ENCODE measurements at regions not wholly inside any gene's neighbourhood (a gene's known extent, or its start where the extent isn't known, plus 50 kb on each side); places are given as distances from the start of the nearest gene placed in this dataset.

DNA sequence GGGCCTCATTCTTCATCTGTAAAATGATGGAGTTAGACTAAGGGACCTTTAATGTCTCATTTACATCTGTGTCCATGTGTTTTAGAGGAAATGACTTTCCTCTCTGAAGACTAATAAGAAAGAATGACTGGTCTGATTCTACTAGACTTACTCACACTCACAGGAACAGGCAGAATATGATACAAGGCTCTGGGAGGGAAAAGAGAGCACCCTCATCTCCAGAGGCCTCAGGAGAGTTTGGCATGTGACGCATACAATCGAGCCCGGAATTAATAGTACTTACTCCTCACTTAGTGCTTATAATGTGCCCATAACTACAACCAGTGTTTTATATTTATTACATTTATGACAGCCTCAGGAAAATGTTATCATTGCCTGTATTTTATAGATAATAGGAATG is 608.7 kb downstream of the KCTD16 start:
- H3F3A ChIP-seq (replicated peaks; ENCODE audit: low read depth) = no peaks in the 10 kb centered on the region
- Mint-ChIP-seq H3K27me3 (ENCODE audit: insufficient read depth, low read depth, poor library complexity) (no peaks in the 10 kb centered on the region), H3K27ac (no peak overlapping the region), H3K4me3 (no peak overlapping the region), H3K36me3 (ENCODE audit: low read depth) (no peaks in the 10 kb centered on the region), H3K9me3 (no peaks in the 10 kb centered on the region), H3K4me1 (no peaks in the 10 kb centered on the region)
- no peaks in the 10 kb centered on the region for H3K9me2 ChIP-seq (ENCODE audit: insufficient read depth)
- no peaks in the 10 kb centered on the region for H3K36me3 ChIP-seq (ENCODE audit: insufficient read depth)
- H3K4me3 ChIP-seq = no peak overlapping the region
- TF ChIP-seq, protein P1, sequence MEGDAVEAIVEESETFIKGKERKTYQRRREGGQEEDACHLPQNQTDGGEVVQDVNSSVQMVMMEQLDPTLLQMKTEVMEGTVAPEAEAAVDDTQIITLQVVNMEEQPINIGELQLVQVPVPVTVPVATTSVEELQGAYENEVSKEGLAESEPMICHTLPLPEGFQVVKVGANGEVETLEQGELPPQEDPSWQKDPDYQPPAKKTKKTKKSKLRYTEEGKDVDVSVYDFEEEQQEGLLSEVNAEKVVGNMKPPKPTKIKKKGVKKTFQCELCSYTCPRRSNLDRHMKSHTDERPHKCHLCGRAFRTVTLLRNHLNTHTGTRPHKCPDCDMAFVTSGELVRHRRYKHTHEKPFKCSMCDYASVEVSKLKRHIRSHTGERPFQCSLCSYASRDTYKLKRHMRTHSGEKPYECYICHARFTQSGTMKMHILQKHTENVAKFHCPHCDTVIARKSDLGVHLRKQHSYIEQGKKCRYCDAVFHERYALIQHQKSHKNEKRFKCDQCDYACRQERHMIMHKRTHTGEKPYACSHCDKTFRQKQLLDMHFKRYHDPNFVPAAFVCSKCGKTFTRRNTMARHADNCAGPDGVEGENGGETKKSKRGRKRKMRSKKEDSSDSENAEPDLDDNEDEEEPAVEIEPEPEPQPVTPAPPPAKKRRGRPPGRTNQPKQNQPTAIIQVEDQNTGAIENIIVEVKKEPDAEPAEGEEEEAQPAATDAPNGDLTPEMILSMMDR (conservative IDR thresholded peaks at IDR 0.05; ENCODE audit: low read depth in 2 of 2) = no peak
- TF ChIP-seq, protein P2, sequence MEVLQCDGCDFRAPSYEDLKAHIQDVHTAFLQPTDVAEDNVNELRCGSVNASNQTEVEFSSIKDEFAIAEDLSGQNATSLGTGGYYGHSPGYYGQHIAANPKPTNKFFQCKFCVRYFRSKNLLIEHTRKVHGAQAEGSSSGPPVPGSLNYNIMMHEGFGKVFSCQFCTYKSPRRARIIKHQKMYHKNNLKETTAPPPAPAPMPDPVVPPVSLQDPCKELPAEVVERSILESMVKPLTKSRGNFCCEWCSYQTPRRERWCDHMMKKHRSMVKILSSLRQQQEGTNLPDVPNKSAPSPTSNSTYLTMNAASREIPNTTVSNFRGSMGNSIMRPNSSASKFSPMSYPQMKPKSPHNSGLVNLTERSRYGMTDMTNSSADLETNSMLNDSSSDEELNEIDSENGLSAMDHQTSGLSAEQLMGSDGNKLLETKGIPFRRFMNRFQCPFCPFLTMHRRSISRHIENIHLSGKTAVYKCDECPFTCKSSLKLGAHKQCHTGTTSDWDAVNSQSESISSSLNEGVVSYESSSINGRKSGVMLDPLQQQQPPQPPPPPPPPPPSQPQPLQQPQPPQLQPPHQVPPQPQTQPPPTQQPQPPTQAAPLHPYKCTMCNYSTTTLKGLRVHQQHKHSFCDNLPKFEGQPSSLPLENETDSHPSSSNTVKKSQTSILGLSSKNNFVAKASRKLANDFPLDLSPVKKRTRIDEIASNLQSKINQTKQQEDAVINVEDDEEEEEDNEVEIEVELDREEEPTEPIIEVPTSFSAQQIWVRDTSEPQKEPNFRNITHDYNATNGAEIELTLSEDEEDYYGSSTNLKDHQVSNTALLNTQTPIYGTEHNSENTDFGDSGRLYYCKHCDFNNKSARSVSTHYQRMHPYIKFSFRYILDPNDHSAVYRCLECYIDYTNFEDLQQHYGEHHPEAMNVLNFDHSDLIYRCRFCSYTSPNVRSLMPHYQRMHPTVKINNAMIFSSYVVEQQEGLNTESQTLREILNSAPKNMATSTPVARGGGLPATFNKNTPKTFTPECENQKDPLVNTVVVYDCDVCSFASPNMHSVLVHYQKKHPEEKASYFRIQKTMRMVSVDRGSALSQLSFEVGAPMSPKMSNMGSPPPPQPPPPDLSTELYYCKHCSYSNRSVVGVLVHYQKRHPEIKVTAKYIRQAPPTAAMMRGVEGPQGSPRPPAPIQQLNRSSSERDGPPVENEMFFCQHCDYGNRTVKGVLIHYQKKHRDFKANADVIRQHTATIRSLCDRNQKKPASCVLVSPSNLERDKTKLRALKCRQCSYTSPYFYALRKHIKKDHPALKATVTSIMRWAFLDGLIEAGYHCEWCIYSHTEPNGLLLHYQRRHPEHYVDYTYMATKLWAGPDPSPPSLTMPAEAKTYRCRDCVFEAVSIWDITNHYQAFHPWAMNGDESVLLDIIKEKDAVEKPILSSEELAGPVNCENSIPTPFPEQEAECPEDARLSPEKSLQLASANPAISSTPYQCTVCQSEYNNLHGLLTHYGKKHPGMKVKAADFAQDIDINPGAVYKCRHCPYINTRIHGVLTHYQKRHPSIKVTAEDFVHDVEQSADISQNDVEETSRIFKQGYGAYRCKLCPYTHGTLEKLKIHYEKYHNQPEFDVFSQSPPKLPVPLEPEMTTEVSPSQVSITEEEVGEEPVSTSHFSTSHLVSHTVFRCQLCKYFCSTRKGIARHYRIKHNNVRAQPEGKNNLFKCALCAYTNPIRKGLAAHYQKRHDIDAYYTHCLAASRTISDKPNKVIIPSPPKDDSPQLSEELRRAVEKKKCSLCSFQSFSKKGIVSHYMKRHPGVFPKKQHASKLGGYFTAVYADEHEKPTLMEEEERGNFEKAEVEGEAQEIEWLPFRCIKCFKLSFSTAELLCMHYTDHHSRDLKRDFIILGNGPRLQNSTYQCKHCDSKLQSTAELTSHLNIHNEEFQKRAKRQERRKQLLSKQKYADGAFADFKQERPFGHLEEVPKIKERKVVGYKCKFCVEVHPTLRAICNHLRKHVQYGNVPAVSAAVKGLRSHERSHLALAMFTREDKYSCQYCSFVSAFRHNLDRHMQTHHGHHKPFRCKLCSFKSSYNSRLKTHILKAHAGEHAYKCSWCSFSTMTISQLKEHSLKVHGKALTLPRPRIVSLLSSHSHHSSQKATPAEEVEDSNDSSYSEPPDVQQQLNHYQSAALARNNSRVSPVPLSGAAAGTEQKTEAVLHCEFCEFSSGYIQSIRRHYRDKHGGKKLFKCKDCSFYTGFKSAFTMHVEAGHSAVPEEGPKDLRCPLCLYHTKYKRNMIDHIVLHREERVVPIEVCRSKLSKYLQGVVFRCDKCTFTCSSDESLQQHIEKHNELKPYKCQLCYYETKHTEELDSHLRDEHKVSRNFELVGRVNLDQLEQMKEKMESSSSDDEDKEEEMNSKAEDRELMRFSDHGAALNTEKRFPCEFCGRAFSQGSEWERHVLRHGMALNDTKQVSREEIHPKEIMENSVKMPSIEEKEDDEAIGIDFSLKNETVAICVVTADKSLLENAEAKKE (CRISPR knock-in tag; IDR thresholded peaks at IDR 0.05) = no peak
- no peaks in the 10 kb centered on the region for H3K4me1 ChIP-seq (ENCODE audit: insufficient read depth)
- H2AFZ ChIP-seq = no peak overlapping the region
- H3K79me2 ChIP-seq (replicated peaks; ENCODE audit: insufficient read depth) = no peaks in the 10 kb centered on the region
- H3K4me2 ChIP-seq = no peak overlapping the region
- no peaks in the 10 kb centered on the region for H3K27me3 ChIP-seq (ENCODE audit: insufficient read depth)
- DNase-seq (ENCODE audit: low spot score) (no peak), ATAC-seq (no peak)
- no peaks in the 10 kb centered on the region for H4K20me1 ChIP-seq (replicated peaks; ENCODE audit: insufficient read depth)
- no peak overlapping the region for H3K27ac ChIP-seq (ENCODE audit: low read depth)

DNA sequence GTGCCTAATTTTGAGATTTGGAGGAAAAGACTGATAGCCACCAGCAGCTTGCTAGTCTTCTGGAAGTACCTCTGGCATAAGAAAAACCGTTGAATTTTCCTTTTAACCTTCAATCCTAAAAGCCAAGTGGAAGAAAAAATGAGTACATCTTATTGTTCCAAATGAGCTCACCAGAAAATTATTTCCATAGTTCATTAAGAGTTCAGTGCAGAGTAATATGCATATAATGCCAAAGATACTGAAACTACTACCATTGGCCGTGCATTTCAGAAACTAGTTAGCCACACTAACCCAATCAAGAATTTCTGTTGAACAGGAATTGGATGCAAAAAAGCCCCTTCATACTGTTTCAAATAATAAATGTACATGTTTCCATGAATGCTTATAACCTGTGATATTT is 607.9 kb downstream of the KCTD16 start:
- Histone ChIP-seq H3K4me3 (no peak overlapping the region), H3K9me2 (ENCODE audit: insufficient read depth) (no peaks in the 10 kb centered on the region), H3F3A (replicated peaks; ENCODE audit: low read depth) (no peaks in the 10 kb centered on the region), H3K4me1 (ENCODE audit: insufficient read depth) (no peaks in the 10 kb centered on the region), H3K27me3 (ENCODE audit: insufficient read depth) (no peaks in the 10 kb centered on the region), H4K20me1 (replicated peaks; ENCODE audit: insufficient read depth) (no peaks in the 10 kb centered on the region), H3K79me2 (replicated peaks; ENCODE audit: insufficient read depth) (no peaks in the 10 kb centered on the region), H3K36me3 (ENCODE audit: insufficient read depth) (no peaks in the 10 kb centered on the region), H2AFZ (no peak overlapping the region), H3K4me2 (no peak overlapping the region), H3K27ac (ENCODE audit: low read depth) (no peak overlapping the region)
- TF ChIP-seq CREB1 (CRISPR knock-in tag; IDR thresholded peaks at IDR 0.05; ENCODE audit: low read depth) (no peak), POLR2AphosphoS5 (IDR thresholded peaks at IDR 0.05; ENCODE audit: low read depth) (no peak)
- TF ChIP-seq, protein P1 (conservative IDR thresholded peaks at IDR 0.05; ENCODE audit: low read depth in 2 of 2) = no peak
- DNase-seq (ENCODE audit: low spot score) = no peak
- H3K4me1 Mint-ChIP-seq = no peaks in the 10 kb centered on the region
- no peaks in the 10 kb centered on the region for H3K27me3 Mint-ChIP-seq (ENCODE audit: insufficient read depth, low read depth, poor library complexity)
- no peak for ATAC-seq
- no peak overlapping the region for H3K4me3 Mint-ChIP-seq
- no peaks in the 10 kb centered on the region for H3K36me3 Mint-ChIP-seq (ENCODE audit: low read depth)
- H3K27ac Mint-ChIP-seq = no peak overlapping the region
- H3K9me3 Mint-ChIP-seq = no peaks in the 10 kb centered on the region

Measured in GM23338 (cell line).